OCI-LY1 (cell line): ENCODE measurements at regions not wholly inside any gene's neighbourhood (a gene's known extent, or its start where the extent isn't known, plus 50 kb on each side); places are given as distances from the start of the nearest gene placed in this dataset.

ENCODE experiments used
- CTCF ChIP-seq: fragments of 200-600 bp; sonication (generic), shearing (Covaris generic); IDR thresholded peaks from 2 replicates; pipeline ENCODE4 v1.5.1; 2017; ENCODE audit warnings: mild to moderate bottlenecking, antibody characterized with exemption, low read length, moderate library complexity, mixed read lengths
- EZH2 ChIP-seq: fragments of 200-600 bp; sonication (generic), shearing (Covaris generic); IDR thresholded peaks from 2 replicates; pipeline ENCODE4 v1.8.0; 2017; ENCODE audit warnings: borderline replicate concordance, mixed run types, mild to moderate bottlenecking, antibody characterized with exemption, low read length, moderate library complexity, mixed read lengths

- TF ChIP-seq CTCF (no peak), EZH2 (no peak)
These were observed 101.1 kb upstream of the DLG1 start for GRCh38 chr3:197399486-197399885.
